Nephron (organoid): ENCODE measurements at regions not wholly inside any gene's neighbourhood (a gene's known extent, or its start where the extent isn't known, plus 50 kb on each side); places are given as distances from the start of the nearest gene placed in this dataset.

Experiments used
- H3K27ac Mint-ChIP-seq, 3 experiments: 2 replicates each; pipeline ENCODE4 v1.8.0; 2020; ENCODE audit warnings: mixed read lengths in 3 of 3, mild to moderate bottlenecking in 2 of 3, moderate library complexity in 1 of 3
- H3K27me3 Mint-ChIP-seq: 2 replicates; pipeline ENCODE4 v1.8.0; 2021; ENCODE audit warnings: low read depth, mild to moderate bottlenecking, moderate library complexity, mixed read lengths
- H3K36me3 Mint-ChIP-seq: 2 replicates; pipeline ENCODE4 v1.8.0; 2020; ENCODE audit warnings: low read depth, mixed read lengths
- H3K4me1 Mint-ChIP-seq: 2 replicates; pipeline ENCODE4 v1.8.0; 2020; ENCODE audit warnings: mixed read lengths
- H3K4me3 Mint-ChIP-seq, 3 experiments: 2 replicates each; pipeline ENCODE4 v1.8.0; 2020; ENCODE audit warnings: mild to moderate bottlenecking in 3 of 3, mixed read lengths in 3 of 3, moderate library complexity in 2 of 3
- H3K9me3 Mint-ChIP-seq: 2 replicates; pipeline ENCODE4 v1.8.0; 2020; ENCODE audit warnings: mixed read lengths
- TF ChIP-seq, protein P1 (sequence below), 3 experiments: fragments of 200-600 bp; sonication (generic); IDR thresholded peaks; one replicate each; pipeline ENCODE4 v1.5.0; 2021; ENCODE audit warnings: antibody characterized with exemption in 3 of 3; ENCODE audit not compliant: unreplicated experiment in 3 of 3

DNA sequence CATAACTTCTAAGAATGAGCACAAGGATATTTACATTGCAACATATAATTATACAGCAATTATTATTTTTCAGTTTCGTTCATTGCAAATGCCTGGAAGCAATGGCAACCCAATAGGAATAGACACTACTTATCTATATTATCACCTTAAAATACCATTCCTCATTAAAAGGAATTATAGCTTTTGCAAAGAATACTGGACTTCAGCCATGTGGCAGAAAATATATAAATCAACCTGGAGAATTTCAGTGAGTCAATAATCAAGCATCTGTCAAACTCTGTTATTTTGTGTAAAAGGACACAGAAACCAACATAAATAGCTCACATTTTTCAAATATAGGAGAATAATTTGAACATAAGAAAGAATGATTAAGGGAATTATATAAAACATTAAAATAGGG lies 96.1 kb upstream of the SEMA3C start:
- Mint-ChIP-seq H3K4me3 (no peak overlapping the region), H3K9me3 (peaks cover 5% of the 10 kb centered on the region), H3K27me3 (peaks cover 4% of the 10 kb centered on the region), H3K36me3 (peaks cover 5% of the 10 kb centered on the region), H3K4me1 (peaks cover 6% of the 10 kb centered on the region), H3K27ac (no peak overlapping the region)
- TF ChIP-seq, protein P1, sequence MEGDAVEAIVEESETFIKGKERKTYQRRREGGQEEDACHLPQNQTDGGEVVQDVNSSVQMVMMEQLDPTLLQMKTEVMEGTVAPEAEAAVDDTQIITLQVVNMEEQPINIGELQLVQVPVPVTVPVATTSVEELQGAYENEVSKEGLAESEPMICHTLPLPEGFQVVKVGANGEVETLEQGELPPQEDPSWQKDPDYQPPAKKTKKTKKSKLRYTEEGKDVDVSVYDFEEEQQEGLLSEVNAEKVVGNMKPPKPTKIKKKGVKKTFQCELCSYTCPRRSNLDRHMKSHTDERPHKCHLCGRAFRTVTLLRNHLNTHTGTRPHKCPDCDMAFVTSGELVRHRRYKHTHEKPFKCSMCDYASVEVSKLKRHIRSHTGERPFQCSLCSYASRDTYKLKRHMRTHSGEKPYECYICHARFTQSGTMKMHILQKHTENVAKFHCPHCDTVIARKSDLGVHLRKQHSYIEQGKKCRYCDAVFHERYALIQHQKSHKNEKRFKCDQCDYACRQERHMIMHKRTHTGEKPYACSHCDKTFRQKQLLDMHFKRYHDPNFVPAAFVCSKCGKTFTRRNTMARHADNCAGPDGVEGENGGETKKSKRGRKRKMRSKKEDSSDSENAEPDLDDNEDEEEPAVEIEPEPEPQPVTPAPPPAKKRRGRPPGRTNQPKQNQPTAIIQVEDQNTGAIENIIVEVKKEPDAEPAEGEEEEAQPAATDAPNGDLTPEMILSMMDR (IDR thresholded peaks at IDR 0.05; ENCODE audit: unreplicated experiment in 3 of 3), result no peak

DNA sequence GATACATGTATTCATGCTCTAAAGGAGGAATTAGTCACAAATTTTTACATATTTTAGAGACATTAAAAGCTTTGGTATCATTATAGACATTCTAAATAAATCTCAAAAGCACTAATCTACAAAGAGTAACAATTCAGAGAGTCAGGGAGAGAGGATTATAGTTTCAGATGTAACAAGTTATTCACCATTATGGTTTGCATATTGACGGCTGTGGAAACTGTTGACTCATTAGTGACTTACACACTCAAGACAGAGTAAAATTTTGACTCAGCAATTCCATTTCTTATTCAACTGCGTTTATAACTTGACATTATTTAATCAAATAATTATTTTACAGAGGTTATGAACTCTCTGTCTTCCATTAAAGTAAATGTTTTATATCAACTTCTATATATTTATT lies 95.4 kb upstream of the SEMA3C start:
- Mint-ChIP-seq H3K36me3 (peaks cover 5% of the 10 kb centered on the region), H3K27me3 (peaks cover 4% of the 10 kb centered on the region), H3K9me3 (peaks cover 5% of the 10 kb centered on the region), H3K27ac (no peak overlapping the region), H3K4me3 (no peak overlapping the region), H3K4me1 (peaks cover 6% of the 10 kb centered on the region)
- TF ChIP-seq, protein P1 (IDR thresholded peaks at IDR 0.05; ENCODE audit: unreplicated experiment in 3 of 3), result no peak

DNA sequence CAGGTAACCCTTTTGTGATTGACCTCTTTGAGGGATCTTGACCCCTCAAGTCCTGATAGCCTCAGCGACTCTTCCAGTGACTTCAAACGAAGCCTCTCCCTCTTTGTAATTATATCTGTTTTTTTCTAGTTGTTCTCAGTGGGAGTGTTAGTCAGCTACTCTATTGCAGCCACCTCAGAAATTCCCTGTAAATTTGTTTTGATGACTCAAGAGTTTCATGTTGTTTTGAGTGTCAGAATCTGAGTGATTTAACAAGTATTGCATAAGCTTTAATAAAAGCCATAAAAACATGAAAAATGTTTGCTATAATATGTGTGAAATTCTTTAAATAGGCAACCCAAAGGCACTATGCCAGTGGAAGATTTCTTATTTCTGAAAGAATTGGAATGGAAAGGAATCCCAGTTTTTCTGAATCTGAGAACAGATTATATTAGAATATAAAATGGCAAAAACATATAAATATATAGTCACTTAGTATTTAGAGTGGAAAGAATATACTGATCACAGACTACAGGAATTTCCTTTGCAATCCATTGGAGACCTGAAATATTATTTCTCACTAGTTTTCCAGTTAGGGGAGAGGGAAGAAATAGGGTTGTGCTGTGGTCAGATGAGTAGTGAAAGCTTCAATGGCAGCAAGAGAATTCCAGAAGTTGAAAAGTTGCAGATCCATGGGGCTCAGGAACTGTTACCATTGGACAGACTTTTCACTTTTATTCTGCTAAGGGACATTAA lies 94.4 kb upstream of the SEMA3C start:
- peaks cover 10% of the 10 kb centered on the region for H3K9me3 Mint-ChIP-seq
- no peak overlapping the region for H3K4me3 Mint-ChIP-seq
- peaks cover 4% of the 10 kb centered on the region for H3K27me3 Mint-ChIP-seq
- TF ChIP-seq, protein P1 (IDR thresholded peaks at IDR 0.05; ENCODE audit: unreplicated experiment in 3 of 3), result no peak
- H3K4me1 Mint-ChIP-seq, result peaks cover 6% of the 10 kb centered on the region
- H3K36me3 Mint-ChIP-seq, result peaks cover 9% of the 10 kb centered on the region
- H3K27ac Mint-ChIP-seq, result peak overlapping the region; percentile 60 to 93 (median 86)

DNA sequence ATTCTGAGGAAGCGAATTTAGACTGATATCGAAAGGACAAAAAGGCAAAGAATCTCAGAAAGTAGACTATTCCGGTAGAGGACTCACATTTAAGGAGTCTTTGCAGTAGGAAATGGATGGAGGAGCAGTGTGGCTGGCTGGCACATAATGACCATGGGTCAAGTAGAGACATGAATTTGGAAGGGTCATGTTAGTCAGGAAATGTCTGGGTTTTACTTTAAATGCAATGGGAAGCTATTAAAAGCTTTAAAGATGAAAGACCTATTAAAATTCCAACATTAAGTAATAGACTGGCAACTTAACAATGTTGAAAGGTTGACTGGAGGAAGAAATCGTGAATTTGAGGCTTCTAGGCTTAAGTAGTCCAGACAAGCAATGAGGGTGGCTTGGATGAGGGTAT lies 90.0 kb upstream of the SEMA3C start:
- Mint-ChIP-seq H3K27ac (peak overlapping the region in 1 of 3 experiments; percentile 34), H3K4me1 (peaks cover 37% of the 10 kb centered on the region), H3K36me3 (peaks cover 9% of the 10 kb centered on the region), H3K9me3 (peaks cover 10% of the 10 kb centered on the region), H3K4me3 (no peak overlapping the region), H3K27me3 (peaks cover 3% of the 10 kb centered on the region)
- TF ChIP-seq, protein P1 (IDR thresholded peaks at IDR 0.05; ENCODE audit: unreplicated experiment in 3 of 3), result no peak

DNA sequence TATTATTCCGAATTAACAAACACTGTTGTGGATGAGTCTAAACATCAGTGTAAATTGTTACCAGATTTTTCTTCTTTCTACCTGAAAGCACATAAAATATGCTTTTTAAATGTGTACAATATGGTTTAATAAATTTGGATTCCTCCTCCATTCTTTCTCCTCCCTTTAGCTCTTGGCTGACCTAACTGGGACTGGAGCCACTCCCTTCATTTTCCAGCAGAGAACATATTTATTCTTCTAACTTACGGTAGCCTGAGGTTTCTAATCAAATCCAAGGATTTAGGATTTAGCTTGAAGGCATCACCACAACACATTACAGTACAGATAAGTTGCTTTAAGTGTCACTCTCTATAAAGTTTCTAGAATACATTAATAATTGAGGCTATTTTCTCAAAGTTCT lies 88.2 kb upstream of the SEMA3C start:
- peaks cover 3% of the 10 kb centered on the region for H3K27me3 Mint-ChIP-seq
- H3K36me3 Mint-ChIP-seq, result peaks cover 4% of the 10 kb centered on the region
- H3K27ac Mint-ChIP-seq, result peak overlapping the region; percentile 51 to 71 (median 63)
- H3K4me3 Mint-ChIP-seq, result peak overlapping the region in 1 of 3 experiments; percentile 6
- peaks cover 5% of the 10 kb centered on the region for H3K9me3 Mint-ChIP-seq
- peaks cover 39% of the 10 kb centered on the region for H3K4me1 Mint-ChIP-seq
- TF ChIP-seq, protein P1 (IDR thresholded peaks at IDR 0.05; ENCODE audit: unreplicated experiment in 3 of 3), result no peak

DNA sequence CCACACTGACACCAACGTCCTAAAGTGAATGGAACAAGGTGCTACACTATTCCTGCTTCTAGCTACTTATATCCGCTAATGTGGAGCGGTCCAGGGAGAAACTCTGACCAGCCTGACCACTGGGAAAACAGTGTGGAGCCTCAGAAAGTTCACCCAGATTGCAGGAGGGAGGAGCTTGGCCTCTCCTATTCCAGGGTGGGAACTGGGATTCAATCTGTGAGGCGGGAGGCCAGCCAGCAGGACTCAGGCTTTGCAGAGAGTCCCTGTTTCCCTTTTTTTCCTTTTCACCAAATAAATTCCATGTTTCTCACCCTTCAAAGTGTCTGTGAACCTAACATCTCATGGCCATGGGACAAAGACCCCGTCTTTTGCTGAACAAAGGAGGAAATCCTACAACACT lies 86.4 kb upstream of the SEMA3C start:
- H3K36me3 Mint-ChIP-seq, result peaks cover 4% of the 10 kb centered on the region
- TF ChIP-seq, protein P1 (IDR thresholded peaks at IDR 0.05; ENCODE audit: unreplicated experiment in 3 of 3), result no peak
- peak overlapping the region in 1 of 3 experiments; percentile 42 for H3K4me3 Mint-ChIP-seq
- H3K9me3 Mint-ChIP-seq, result peaks cover 5% of the 10 kb centered on the region
- peaks cover 39% of the 10 kb centered on the region for H3K4me1 Mint-ChIP-seq
- H3K27ac Mint-ChIP-seq, result peak overlapping the region; percentile 64 to 87 (median 78)
- H3K27me3 Mint-ChIP-seq, result peaks cover 3% of the 10 kb centered on the region
